IMR-90 (cell line): ENCODE measurements at regions not wholly inside any gene's neighbourhood (a gene's known extent, or its start where the extent isn't known, plus 50 kb on each side); places are given as distances from the start of the nearest gene placed in this dataset.

Experiments
- ATAC-seq: fragments of 200-7000 bp; cut with Tn5 transposase; 2 replicates; pipeline ENCODE4 v1.9.1; 2020; ENCODE audit warnings: low read depth, mild to moderate bottlenecking, moderate library complexity
- BruUV-seq: library from RNA; stranded (reverse); fragments of 400-500 nt; replicated peaks from 2 replicates; lab custom pipeline; 2021; lab: Mats Ljungman, UMichigan
- CTCF ChIA-PET: fragments of 300-600 bp; formaldehyde crosslinking; extraction: SDS; loops from one replicate; lab custom pipeline; 2021; ENCODE audit warnings: antibody characterized with exemption; lab: Yijun Ruan, JAX
- POLR2A ChIA-PET: fragments of 300-600 bp; sonication (Branson Sonifier 250); formaldehyde crosslinking; loops from one replicate; lab custom pipeline; 2022; ENCODE audit warnings: antibody characterized with exemption; ENCODE audit not compliant: unreplicated experiment; lab: Charles Lee
- DNase-seq: peaks from one replicate; pipeline ENCODE4 v3.0.0; 2013
- H2AFZ ChIP-seq: replicated peaks from 2 replicates; pipeline ENCODE3; 2013; ENCODE audit warnings: low read length, mild to moderate bottlenecking; ENCODE audit not compliant: poor library complexity
- H2AK5ac ChIP-seq: 2 replicates; pipeline ENCODE4 v1.6.1; 2013; ENCODE audit warnings: low read depth, low read length, inconsistent platforms
- H2AK9ac ChIP-seq: replicated peaks from 2 replicates; pipeline ENCODE3; 2013; ENCODE audit warnings: mild to moderate bottlenecking, low read depth, low read length, moderate library complexity; ENCODE audit not compliant: poor library complexity
- H2BK120ac ChIP-seq: 2 replicates; pipeline ENCODE4 v1.6.1; 2013; ENCODE audit warnings: low read depth, low read length, inconsistent platforms
- H2BK15ac ChIP-seq: 3 replicates; pipeline ENCODE4 v1.6.1; 2013; ENCODE audit warnings: low read depth, low read length, inconsistent platforms
- H2BK20ac ChIP-seq: 2 replicates; pipeline ENCODE4 v1.6.1; 2013; ENCODE audit warnings: low read depth, mild to moderate bottlenecking, inconsistent platforms, low read length, moderate library complexity
- H2BK5ac ChIP-seq: 2 replicates; pipeline ENCODE4 v1.6.1; 2013; ENCODE audit warnings: mild to moderate bottlenecking, low read depth, low read length, inconsistent platforms; ENCODE audit not compliant: poor library complexity, severe bottlenecking
- H3K14ac ChIP-seq: replicated peaks from 2 replicates; pipeline ENCODE4 v1.6.1; 2013; ENCODE audit warnings: low read depth, low read length, inconsistent platforms
- H3K18ac ChIP-seq: 2 replicates; pipeline ENCODE4 v1.6.1; 2013; ENCODE audit warnings: low read depth, low read length, control low read depth
- H3K23ac ChIP-seq: 2 replicates; pipeline ENCODE4 v1.6.1; 2013; ENCODE audit warnings: low read depth, low read length, inconsistent platforms
- H3K27ac ChIP-seq: 2 replicates; pipeline ENCODE4 v1.5.1; 2013; ENCODE audit warnings: mild to moderate bottlenecking, control low read depth, low read length; ENCODE audit not compliant: insufficient read depth
- H3K27me3 ChIP-seq: 2 replicates; pipeline ENCODE4 v1.6.1; 2013; ENCODE audit warnings: low read length; ENCODE audit not compliant: control insufficient read depth, insufficient read depth
- H3K36me3 ChIP-seq: 2 replicates; pipeline ENCODE4 v1.6.1; 2013; ENCODE audit warnings: low read length, mixed read lengths; ENCODE audit not compliant: control insufficient read depth, insufficient read depth
- H3K4ac ChIP-seq: 2 replicates; pipeline ENCODE4 v1.6.1; 2013; ENCODE audit warnings: low read depth, low read length, inconsistent platforms
- H3K4me1 ChIP-seq: 2 replicates; pipeline ENCODE4 v1.6.1; 2013; ENCODE audit warnings: low read length, mixed read lengths; ENCODE audit not compliant: control insufficient read depth, insufficient read depth
- H3K4me2 ChIP-seq: 2 replicates; pipeline ENCODE4 v1.6.1; 2013; ENCODE audit warnings: low read depth, mild to moderate bottlenecking, control low read depth, low read length, moderate library complexity
- H3K4me3 ChIP-seq: 2 replicates; pipeline ENCODE4 v1.5.1; 2013; ENCODE audit warnings: low read depth, mild to moderate bottlenecking, control low read depth, low read length, moderate library complexity; ENCODE audit not compliant: insufficient read depth
- H3K56ac ChIP-seq: 2 replicates; pipeline ENCODE4 v1.6.1; 2013; ENCODE audit warnings: low read length, inconsistent platforms; ENCODE audit not compliant: insufficient read depth; ENCODE audit errors: extremely low read depth
- H3K79me1 ChIP-seq, 2 experiments: 2 replicates each; pipeline ENCODE4 v1.6.1; 2013; ENCODE audit warnings: low read length in 2 of 2, inconsistent platforms in 1 of 2, low read depth in 1 of 2
- H3K9ac ChIP-seq: 2 replicates; pipeline ENCODE4 v1.6.1; 2013; ENCODE audit warnings: low read depth, low read length, control low read depth
- H3K9me1 ChIP-seq: 2 replicates; pipeline ENCODE4 v1.6.1; 2013; ENCODE audit warnings: low read length, inconsistent platforms; ENCODE audit not compliant: insufficient read depth
- H3K9me3 ChIP-seq: 2 replicates; pipeline ENCODE4 v1.6.1; 2013; ENCODE audit warnings: low read length; ENCODE audit not compliant: control insufficient read depth, insufficient read depth
- H4K20me1 ChIP-seq: 2 replicates; pipeline ENCODE4 v1.6.1; 2013; ENCODE audit warnings: low read length, inconsistent platforms; ENCODE audit not compliant: insufficient read depth
- H4K5ac ChIP-seq: 2 replicates; pipeline ENCODE4 v1.6.1; 2013; ENCODE audit warnings: mild to moderate bottlenecking, low read depth, low read length, control low read depth
- H4K8ac ChIP-seq, 2 experiments: 2 replicates each; pipeline ENCODE4 v1.6.1; 2013; ENCODE audit warnings: low read depth in 2 of 2, low read length in 2 of 2, control low read depth in 1 of 2, inconsistent platforms in 1 of 2
- H4K91ac ChIP-seq: 2 replicates; pipeline ENCODE4 v1.6.1; 2013; ENCODE audit warnings: low read depth, low read length, inconsistent platforms; ENCODE audit not compliant: insufficient read depth
- BHLHE40 ChIP-seq: fragments of 150-350 bp; IDR thresholded peaks from 2 replicates; pipeline ENCODE4 v1.6.1; 2016; ENCODE audit warnings: mild to moderate bottlenecking, low read depth, low read length
- CEBPB ChIP-seq: IDR thresholded peaks from 2 replicates; pipeline ENCODE4 v1.6.1; 2012; ENCODE audit warnings: low read depth, low read length, improper control_type of control experiment
- CHD1 ChIP-seq: IDR thresholded peaks from 2 replicates; pipeline ENCODE4 v1.6.1; 2012; ENCODE audit warnings: low read depth, low read length, improper control_type of control experiment
- CTCF ChIP-seq: conservative IDR thresholded peaks from 2 replicates; pipeline ENCODE4 v1.5.1; 2012; ENCODE audit warnings: mild to moderate bottlenecking, low read depth, low read length, improper control_type of control experiment
- ELK1 ChIP-seq: fragments of 150-350 bp; IDR thresholded peaks from 2 replicates; pipeline ENCODE4 v1.6.1; 2016; ENCODE audit warnings: low read depth, mild to moderate bottlenecking, low read length, moderate library complexity, borderline replicate concordance
- FOS ChIP-seq: fragments of 150-350 bp; IDR thresholded peaks from 2 replicates; pipeline ENCODE4 v1.6.1; 2016; ENCODE audit warnings: low read depth, low read length
- MAFK ChIP-seq: IDR thresholded peaks from 2 replicates; pipeline ENCODE4 v1.6.1; 2012; ENCODE audit warnings: low read depth, low read length, improper control_type of control experiment
- MAZ ChIP-seq: IDR thresholded peaks from 2 replicates; pipeline ENCODE4 v1.6.1; 2012; ENCODE audit warnings: low read depth, mild to moderate bottlenecking, low read length, improper control_type of control experiment, moderate library complexity, borderline replicate concordance
- MXI1 ChIP-seq: IDR thresholded peaks from 2 replicates; pipeline ENCODE4 v1.6.1; 2012; ENCODE audit warnings: low read depth, mild to moderate bottlenecking, low read length, moderate library complexity, borderline replicate concordance
- NFE2L2 ChIP-seq: fragments of 150-350 bp; IDR thresholded peaks from 2 replicates; pipeline ENCODE4 v1.6.1; 2016; ENCODE audit warnings: low read depth, mild to moderate bottlenecking, low read length
- POLR2A ChIP-seq: IDR thresholded peaks from 2 replicates; pipeline ENCODE4 v1.6.1; 2012; ENCODE audit warnings: mild to moderate bottlenecking, low read depth, low read length
- RAD21 ChIP-seq: IDR thresholded peaks from 2 replicates; pipeline ENCODE4 v1.6.1; 2012; ENCODE audit warnings: low read length, improper control_type of control experiment
- RCOR1 ChIP-seq: IDR thresholded peaks from 2 replicates; pipeline ENCODE4 v1.6.1; 2012; ENCODE audit warnings: mild to moderate bottlenecking, low read length, improper control_type of control experiment; ENCODE audit not compliant: insufficient replicate concordance
- RFX5 ChIP-seq: IDR thresholded peaks from 2 replicates; pipeline ENCODE4 v1.8.0; 2012; ENCODE audit warnings: low read depth, mild to moderate bottlenecking, low read length, moderate library complexity
- SMC3 ChIP-seq: fragments of 150-350 bp; IDR thresholded peaks from 2 replicates; pipeline ENCODE4 v1.6.1; 2016; ENCODE audit warnings: low read depth, mild to moderate bottlenecking, antibody characterized with exemption, low read length, moderate library complexity
- WGBS, 2 experiments: methylation state at CpG; one replicate each; pipeline versions ENCODE4 v1.1.5 to v1.1.7; 2013; ENCODE audit warnings: missing lambda C conversion rate in 2 of 2; ENCODE audit not compliant: insufficient read length in 1 of 2; ENCODE audit errors: extremely low coverage in 2 of 2; 5-methylcytosine and 5-hydroxymethylcytosine counted together
- dilution Hi-C: fragments of 300-500 bp; cut with HindIII; formaldehyde crosslinking; loops from one replicate; pipeline ENCODE4 v1.14.3; 2018; ENCODE audit warnings: low sequenced_read_pairs; ENCODE audit not compliant: unreplicated experiment
- in situ Hi-C: fragments of 300-500 bp; cut with MboI; formaldehyde crosslinking; loops from 3 replicates; pipeline ENCODE4 v1.14.3; 2019; ENCODE audit warnings: low sequenced_read_pairs, inconsistent platforms, mixed read lengths
- intact Hi-C: fragments of 100-400 bp; cut with micrococcal nuclease; formaldehyde crosslinking; loops from 2 replicates; pipeline ENCODE4 v1.10.0; 2022
- TF ChIP-seq, protein P1 (sequence below): fragments of 150-350 bp; IDR thresholded peaks from 2 replicates; pipeline ENCODE4 v1.6.1; 2017; ENCODE audit warnings: mild to moderate bottlenecking, antibody characterized with exemption, low read length, low read depth

- Histone ChIP-seq H3K14ac (no peak overlapping the region), H3K27me3 (no peaks in the 10 kb centered on the region), H3K23ac (no peak overlapping the region), H3K9me1 (no peaks in the 10 kb centered on the region), H4K20me1 (no peaks in the 10 kb centered on the region), H2AFZ (no peak overlapping the region), H3K18ac (no peak overlapping the region), H3K4me3 (no peak overlapping the region), H3K79me1 (no peaks in the 10 kb centered on the region), H4K5ac (no peak overlapping the region), H2BK20ac (no peak overlapping the region), H3K36me3 (no peaks in the 10 kb centered on the region), H3K27ac (no peak overlapping the region), H2AK9ac (no peak overlapping the region), H3K4me2 (no peak overlapping the region), H2BK120ac (no peak overlapping the region), H2AK5ac (no peak overlapping the region), H4K8ac (no peak overlapping the region), H2BK15ac (no peak overlapping the region), H3K4ac (no peak overlapping the region), H3K56ac (no peak overlapping the region), H3K9ac (no peak overlapping the region), H4K91ac (no peak overlapping the region), H2BK5ac (no peak overlapping the region), H3K4me1 (peaks cover 2% of the 10 kb centered on the region), H3K9me3 (peaks cover 2% of the 10 kb centered on the region; the same call in 1 of the 2 replicates)
- in situ Hi-C loops (no loop called here), dilution Hi-C loops (no loop called here), intact Hi-C loops (no loop called here)
- no peak for ATAC-seq
- BruUV-seq: no TSS peak
- DNase-seq: peak; percentile 30
- TF ChIP-seq MAZ (no peak), RCOR1 (no peak), ELK1 (no peak), BHLHE40 (no peak), RAD21 (no peak), MXI1 (no peak), CEBPB (no peak), RFX5 (no peak), NFE2L2 (no peak), MAFK (no peak), CTCF (no peak), SMC3 (no peak), FOS (no peak), CHD1 (no peak), POLR2A (no peak)
- TF ChIP-seq, protein P1, sequence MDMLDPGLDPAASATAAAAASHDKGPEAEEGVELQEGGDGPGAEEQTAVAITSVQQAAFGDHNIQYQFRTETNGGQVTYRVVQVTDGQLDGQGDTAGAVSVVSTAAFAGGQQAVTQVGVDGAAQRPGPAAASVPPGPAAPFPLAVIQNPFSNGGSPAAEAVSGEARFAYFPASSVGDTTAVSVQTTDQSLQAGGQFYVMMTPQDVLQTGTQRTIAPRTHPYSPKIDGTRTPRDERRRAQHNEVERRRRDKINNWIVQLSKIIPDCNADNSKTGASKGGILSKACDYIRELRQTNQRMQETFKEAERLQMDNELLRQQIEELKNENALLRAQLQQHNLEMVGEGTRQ: no peak
- POLR2A ChIA-PET: no interaction called here
- no CpG with 5 or more reads among the region's 3 CpGs for WGBS, 2 experiments
- CTCF ChIA-PET: no interaction called here
These were observed 144.0 kb upstream of the SERPINE2 start for GRCh38 chr2:224183086-224183485.
